DND-41 (cell line): ENCODE measurements at regions not wholly inside any gene's neighbourhood (a gene's known extent, or its start where the extent isn't known, plus 50 kb on each side); places are given as distances from the start of the nearest gene placed in this dataset.

ENCODE experiments used
- ATAC-seq: fragments of 200-7000 bp; cut with Tn5 transposase; 3 replicates; pipeline ENCODE4 v1.9.1; 2021; ENCODE audit warnings: low read depth; ENCODE audit not compliant: insufficient read depth
- DNase-seq: peaks from one replicate; pipeline ENCODE4 v3.0.0-alpha.2; 2020
- H2AFZ ChIP-seq: 2 replicates; pipeline ENCODE4 v1.6.0; 2012; ENCODE audit warnings: low read depth, low read length
- H3K27ac ChIP-seq: 2 replicates; pipeline ENCODE4 v1.5.1; 2012; ENCODE audit warnings: low read length, inconsistent platforms
- H3K27me3 ChIP-seq: fragments of 200-600 bp; sonication (generic); 2 replicates; pipeline ENCODE4 v1.6.0; 2012; ENCODE audit warnings: low read length, mild to moderate bottlenecking, inconsistent platforms; ENCODE audit not compliant: insufficient read depth, poor library complexity
- H3K36me3 ChIP-seq: 2 replicates; pipeline ENCODE4 v1.5.1; 2012; ENCODE audit warnings: low read length, inconsistent platforms; ENCODE audit not compliant: insufficient read depth
- H3K4me1 ChIP-seq: 2 replicates; pipeline ENCODE4 v1.5.1; 2012; ENCODE audit warnings: mild to moderate bottlenecking, low read length; ENCODE audit not compliant: insufficient read depth
- H3K4me2 ChIP-seq: 2 replicates; pipeline ENCODE4 v1.6.0; 2012; ENCODE audit warnings: mild to moderate bottlenecking, moderate library complexity, low read length, inconsistent platforms; ENCODE audit not compliant: insufficient read depth
- H3K4me3 ChIP-seq, 2 experiments: fragments of 200-600 bp in 1 of 2; shearing (Covaris generic) in 1 of 2; 2 replicates each; pipeline ENCODE4 v1.5.1; 2012 to 2016; ENCODE audit warnings: inconsistent platforms in 2 of 2, low read length in 2 of 2, mild to moderate bottlenecking in 2 of 2, low read depth in 1 of 2, moderate library complexity in 1 of 2
- H3K79me2 ChIP-seq: 2 replicates; pipeline ENCODE4 v1.6.0; 2012; ENCODE audit warnings: low read length, inconsistent platforms; ENCODE audit not compliant: insufficient read depth
- H3K9ac ChIP-seq: 2 replicates; pipeline ENCODE4 v1.6.0; 2012; ENCODE audit warnings: low read depth, mild to moderate bottlenecking, inconsistent platforms, low read length, moderate library complexity
- H3K9me3 ChIP-seq: 2 replicates; pipeline ENCODE4 v1.5.1; 2012; ENCODE audit warnings: low read length, moderate library complexity, mild to moderate bottlenecking, inconsistent platforms; ENCODE audit not compliant: insufficient read depth, severe bottlenecking
- H4K20me1 ChIP-seq: 2 replicates; pipeline ENCODE4 v1.6.0; 2012; ENCODE audit warnings: low read length; ENCODE audit not compliant: insufficient read depth
- EZH2 ChIP-seq: IDR thresholded peaks from 3 replicates; pipeline ENCODE4 v1.6.1; 2012; ENCODE audit warnings: borderline replicate concordance, low read depth, mild to moderate bottlenecking, moderate library complexity, low read length, inconsistent platforms; ENCODE audit not compliant: severe bottlenecking
- TF ChIP-seq, protein P1 (sequence below): IDR thresholded peaks from 2 replicates; pipeline ENCODE4 v1.5.1; 2012; ENCODE audit warnings: borderline replicate concordance, low read length, moderate library complexity, mild to moderate bottlenecking; ENCODE audit not compliant: poor library complexity, severe bottlenecking; ENCODE audit errors: extremely low read depth

DNA sequence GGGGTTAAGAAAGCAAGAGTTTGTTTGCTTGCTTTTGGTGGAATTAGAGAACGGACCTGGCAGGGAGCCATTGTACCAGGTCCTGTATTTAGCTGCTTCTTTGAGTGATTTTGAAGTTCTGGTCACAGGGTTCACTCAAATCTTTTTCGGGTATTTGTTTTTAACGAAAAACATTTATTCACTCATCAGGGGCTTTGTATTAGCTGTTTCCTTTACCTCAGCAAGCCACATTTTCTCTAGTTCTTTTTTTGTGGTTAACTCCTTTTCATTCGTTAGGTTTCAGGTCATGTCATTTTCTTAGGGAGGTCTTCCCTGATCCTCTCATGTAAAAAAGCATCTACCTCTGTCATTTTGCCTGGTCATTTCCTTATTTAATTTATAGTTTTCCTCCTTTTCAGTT, 1502.2 kb downstream of the GRIK2 start:
- H3K4me3 ChIP-seq, result no peak overlapping the region
- H3K36me3 ChIP-seq, result no peaks in the 10 kb centered on the region
- H3K9me3 ChIP-seq, result no peaks in the 10 kb centered on the region
- H3K27ac ChIP-seq, result no peak overlapping the region
- H3K9ac ChIP-seq, result no peak overlapping the region
- DNase-seq (no peak), ATAC-seq (no peak)
- H3K4me2 ChIP-seq, result no peak overlapping the region
- no peaks in the 10 kb centered on the region for H3K79me2 ChIP-seq
- no peaks in the 10 kb centered on the region for H3K27me3 ChIP-seq
- no peak for TF ChIP-seq EZH2
- TF ChIP-seq, protein P1, sequence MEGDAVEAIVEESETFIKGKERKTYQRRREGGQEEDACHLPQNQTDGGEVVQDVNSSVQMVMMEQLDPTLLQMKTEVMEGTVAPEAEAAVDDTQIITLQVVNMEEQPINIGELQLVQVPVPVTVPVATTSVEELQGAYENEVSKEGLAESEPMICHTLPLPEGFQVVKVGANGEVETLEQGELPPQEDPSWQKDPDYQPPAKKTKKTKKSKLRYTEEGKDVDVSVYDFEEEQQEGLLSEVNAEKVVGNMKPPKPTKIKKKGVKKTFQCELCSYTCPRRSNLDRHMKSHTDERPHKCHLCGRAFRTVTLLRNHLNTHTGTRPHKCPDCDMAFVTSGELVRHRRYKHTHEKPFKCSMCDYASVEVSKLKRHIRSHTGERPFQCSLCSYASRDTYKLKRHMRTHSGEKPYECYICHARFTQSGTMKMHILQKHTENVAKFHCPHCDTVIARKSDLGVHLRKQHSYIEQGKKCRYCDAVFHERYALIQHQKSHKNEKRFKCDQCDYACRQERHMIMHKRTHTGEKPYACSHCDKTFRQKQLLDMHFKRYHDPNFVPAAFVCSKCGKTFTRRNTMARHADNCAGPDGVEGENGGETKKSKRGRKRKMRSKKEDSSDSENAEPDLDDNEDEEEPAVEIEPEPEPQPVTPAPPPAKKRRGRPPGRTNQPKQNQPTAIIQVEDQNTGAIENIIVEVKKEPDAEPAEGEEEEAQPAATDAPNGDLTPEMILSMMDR, result no peak
- no peaks in the 10 kb centered on the region for H3K4me1 ChIP-seq
- H2AFZ ChIP-seq, result no peak overlapping the region
- H4K20me1 ChIP-seq, result no peaks in the 10 kb centered on the region

- no peak for TF ChIP-seq EZH2
- TF ChIP-seq, protein P1, result no peak
- Histone ChIP-seq H4K20me1 (no peaks in the 10 kb centered on the region), H3K4me3 (no peak overlapping the region), H3K4me1 (no peaks in the 10 kb centered on the region), H3K4me2 (no peak overlapping the region), H2AFZ (no peak overlapping the region), H3K9me3 (no peaks in the 10 kb centered on the region), H3K36me3 (no peaks in the 10 kb centered on the region), H3K27ac (no peak overlapping the region), H3K79me2 (no peaks in the 10 kb centered on the region), H3K9ac (no peak overlapping the region), H3K27me3 (no peaks in the 10 kb centered on the region)
- no peak for ATAC-seq
- no peak for DNase-seq
Observed at GRCh38 chr6:102885165-102885564, 1491.7 kb downstream of the GRIK2 start.

DNA sequence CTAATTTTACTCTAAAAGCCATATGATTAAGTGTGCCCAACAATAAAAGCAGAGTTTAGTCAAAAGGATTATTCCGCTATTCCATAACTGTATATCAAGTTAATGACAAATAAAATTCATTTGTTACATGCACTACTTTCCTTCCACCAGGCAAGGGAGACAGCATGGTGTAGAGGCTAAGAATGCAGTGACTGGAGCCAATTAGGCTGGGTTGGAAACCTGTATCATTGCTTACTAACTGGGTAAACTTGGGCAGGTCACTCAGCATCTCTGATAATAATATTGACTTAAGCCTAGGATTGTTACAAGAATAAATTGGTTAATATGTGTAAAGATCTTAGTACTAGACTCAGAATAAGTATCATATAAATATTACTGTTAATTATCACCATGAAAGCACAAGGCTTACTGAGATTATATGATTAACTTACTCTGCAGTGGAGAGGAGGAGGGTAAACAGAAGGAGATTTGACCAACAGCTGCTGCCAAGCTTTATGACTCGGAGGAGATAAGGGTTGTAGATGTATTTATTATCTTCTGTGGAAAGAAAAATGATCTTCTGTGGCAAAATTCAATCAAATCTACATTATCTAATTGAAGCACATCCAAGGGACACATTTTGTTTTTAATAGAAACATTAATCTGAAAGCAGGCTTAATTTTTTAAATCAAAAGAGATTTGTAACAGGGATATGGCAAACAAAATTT, 1459.9 kb downstream of the GRIK2 start:
- no peak overlapping the region for H3K9ac ChIP-seq
- H3K27ac ChIP-seq, result no peak overlapping the region
- no peak overlapping the region for H2AFZ ChIP-seq
- H3K4me1 ChIP-seq, result no peaks in the 10 kb centered on the region
- no peaks in the 10 kb centered on the region for H4K20me1 ChIP-seq
- no peak overlapping the region for H3K4me3 ChIP-seq
- ATAC-seq, result no peak
- no peaks in the 10 kb centered on the region for H3K9me3 ChIP-seq
- no peaks in the 10 kb centered on the region for H3K27me3 ChIP-seq
- no peak for TF ChIP-seq EZH2
- TF ChIP-seq, protein P1, result no peak
- DNase-seq, result no peak
- H3K36me3 ChIP-seq, result no peaks in the 10 kb centered on the region
- H3K4me2 ChIP-seq, result no peak overlapping the region
- H3K79me2 ChIP-seq, result no peaks in the 10 kb centered on the region
